ENCODE measurements at regions not wholly inside any gene's neighbourhood (a gene's known extent, or its start where the extent isn't known, plus 50 kb on each side); places are given as distances from the start of the nearest gene placed in this dataset.
"Not testable (repeated sequence)": the region's sequence is repeated elsewhere in the genome, so short reads cannot be mapped to it uniquely, and the experiment has no call there.

DNA sequence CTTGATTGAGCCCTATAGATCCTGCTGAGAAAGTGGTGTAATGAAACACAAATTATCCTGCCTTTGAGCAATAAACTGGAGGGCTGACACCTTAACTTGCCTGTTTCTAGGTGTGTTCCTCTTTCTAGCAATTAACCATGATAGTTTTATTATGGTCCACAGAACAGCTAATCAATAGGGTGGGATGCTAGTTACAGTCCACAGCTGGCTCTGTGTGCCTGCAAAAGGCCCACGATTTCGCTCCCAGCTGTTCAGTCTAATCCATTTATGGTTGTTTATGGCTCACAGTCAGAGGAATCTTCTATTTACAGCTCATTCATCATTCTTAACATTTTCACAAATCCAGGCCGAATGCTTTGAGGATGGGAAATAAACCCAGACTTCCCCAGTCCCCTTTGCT lies 674.9 kb downstream of the SMARCA1 start:
- no peaks in the 10 kb centered on the region for H3K4me1 ChIP-seq (ENCODE audit: low read length)
- no peaks in the 10 kb centered on the region for H3K79me2 ChIP-seq (ENCODE audit: low read length)
- H2AFZ ChIP-seq (ENCODE audit: low read length) = no peak overlapping the region
- H3K9ac ChIP-seq (ENCODE audit: low read length) = no peak overlapping the region
- no peaks in the 10 kb centered on the region for H3K36me3 ChIP-seq (ENCODE audit: insufficient read depth, low read length)
- no peak for DNase-seq
- H3K27ac ChIP-seq (ENCODE audit: low read length) = no peak overlapping the region
- no peak overlapping the region for H3K4me3 ChIP-seq (ENCODE audit: low read length)
- no peaks in the 10 kb centered on the region for H3K9me3 ChIP-seq (ENCODE audit: low read length)
- no peaks in the 10 kb centered on the region for H4K20me1 ChIP-seq (ENCODE audit: insufficient read depth, low read depth, low read length)
- H3K9me2 ChIP-seq (replicated peaks; ENCODE audit: insufficient read depth, low read length) = no peaks in the 10 kb centered on the region
- H3K4me2 ChIP-seq (ENCODE audit: low read depth, low read length, poor library complexity, severe bottlenecking) = no peak overlapping the region
- no peaks in the 10 kb centered on the region for H3K27me3 ChIP-seq (ENCODE audit: low read length)

DNA sequence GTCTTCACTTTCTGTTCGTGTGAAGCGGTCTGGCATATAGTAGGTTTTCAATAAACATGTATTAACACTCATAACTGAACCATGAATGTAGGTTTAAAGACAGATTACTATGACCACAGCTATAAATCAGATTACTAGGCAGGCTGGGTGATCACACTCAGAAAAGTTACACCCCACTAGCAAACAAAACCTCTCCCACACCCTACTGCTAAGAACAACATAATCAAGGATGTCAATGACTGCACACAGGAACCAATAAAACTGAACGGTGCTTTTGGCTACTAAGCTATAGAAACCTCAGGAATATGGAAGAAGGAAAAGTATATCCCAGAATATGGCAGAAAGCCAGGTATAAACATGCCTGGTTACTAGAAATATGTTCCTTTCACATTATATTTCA lies 676.9 kb downstream of the SMARCA1 start:
- Histone ChIP-seq H3K9me2 (replicated peaks; ENCODE audit: insufficient read depth, low read length) (no peaks in the 10 kb centered on the region), H3K4me1 (ENCODE audit: low read length) (no peaks in the 10 kb centered on the region), H4K20me1 (ENCODE audit: insufficient read depth, low read depth, low read length) (no peaks in the 10 kb centered on the region), H3K9me3 (ENCODE audit: low read length) (no peaks in the 10 kb centered on the region), H3K4me3 (ENCODE audit: low read length) (no peak overlapping the region), H3K79me2 (ENCODE audit: low read length) (no peaks in the 10 kb centered on the region), H3K36me3 (ENCODE audit: insufficient read depth, low read length) (no peaks in the 10 kb centered on the region), H3K27me3 (ENCODE audit: low read length) (no peaks in the 10 kb centered on the region), H2AFZ (ENCODE audit: low read length) (no peak overlapping the region), H3K9ac (ENCODE audit: low read length) (no peak overlapping the region), H3K27ac (ENCODE audit: low read length) (no peak overlapping the region), H3K4me2 (ENCODE audit: low read depth, low read length, poor library complexity, severe bottlenecking) (no peak overlapping the region)
- DNase-seq = no peak

DNA sequence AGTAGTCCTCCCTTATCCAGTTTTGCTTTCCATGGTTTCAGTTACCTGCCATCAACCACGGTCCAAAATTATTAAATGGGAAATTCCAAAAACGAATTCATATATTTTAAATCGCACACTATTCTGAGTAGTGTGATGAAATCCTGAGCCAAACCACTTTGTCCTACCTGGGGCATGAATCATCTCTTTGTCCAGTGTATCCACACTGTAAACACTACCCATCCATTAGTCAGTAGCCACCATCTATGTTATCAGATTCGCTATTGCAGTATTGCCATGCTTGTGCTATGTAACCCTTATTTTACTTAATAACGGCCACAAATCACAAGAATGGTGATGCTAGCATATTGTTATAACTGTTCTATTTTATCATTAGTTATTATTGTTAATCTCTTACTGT lies 704.6 kb downstream of the SMARCA1 start:
- no peaks in the 10 kb centered on the region for H3K36me3 ChIP-seq (ENCODE audit: insufficient read depth, low read length)
- H3K4me1 ChIP-seq (ENCODE audit: low read length) = no peaks in the 10 kb centered on the region
- no peak overlapping the region for H3K4me2 ChIP-seq (ENCODE audit: low read depth, low read length, poor library complexity, severe bottlenecking)
- no peak for DNase-seq
- no peak overlapping the region for H2AFZ ChIP-seq (ENCODE audit: low read length)
- 0 out of 2 replicates have a peak, but pooled peaks cover 2% of the 10 kb centered on the region for H3K27me3 ChIP-seq (ENCODE audit: low read length)
- H4K20me1 ChIP-seq (ENCODE audit: insufficient read depth, low read depth, low read length) = no peaks in the 10 kb centered on the region
- H3K4me3 ChIP-seq (ENCODE audit: low read length) = no peak overlapping the region
- H3K9me2 ChIP-seq (replicated peaks; ENCODE audit: insufficient read depth, low read length) = no peaks in the 10 kb centered on the region
- H3K79me2 ChIP-seq (ENCODE audit: low read length) = no peaks in the 10 kb centered on the region
- no peak overlapping the region for H3K9ac ChIP-seq (ENCODE audit: low read length)
- no peaks in the 10 kb centered on the region for H3K9me3 ChIP-seq (ENCODE audit: low read length)
- no peak overlapping the region for H3K27ac ChIP-seq (ENCODE audit: low read length)

DNA sequence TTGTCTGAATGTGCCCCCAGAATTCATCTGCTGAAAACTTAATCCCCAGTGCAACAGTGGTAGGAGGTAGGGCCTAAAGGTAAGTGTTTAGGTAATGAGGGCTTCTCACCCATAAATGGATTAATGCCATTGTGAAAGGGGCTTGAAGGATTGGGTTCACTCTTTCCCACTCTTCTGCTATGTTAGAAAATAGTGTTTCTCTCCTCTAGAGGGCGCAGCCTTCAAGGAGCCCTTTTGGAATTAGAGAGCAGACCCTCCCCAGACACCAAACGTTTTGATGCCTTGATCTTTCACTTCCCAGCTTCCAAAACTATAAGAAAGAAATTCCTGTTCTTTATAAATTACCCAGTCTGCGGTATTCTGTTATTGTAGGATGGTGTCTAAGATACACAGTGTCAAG lies 706.4 kb downstream of the SMARCA1 start:
- H4K20me1 ChIP-seq (ENCODE audit: insufficient read depth, low read depth, low read length) = no peaks in the 10 kb centered on the region
- no peaks in the 10 kb centered on the region for H3K9me2 ChIP-seq (replicated peaks; ENCODE audit: insufficient read depth, low read length)
- H3K36me3 ChIP-seq (ENCODE audit: insufficient read depth, low read length) = no peaks in the 10 kb centered on the region
- H3K9ac ChIP-seq (ENCODE audit: low read length) = no peak overlapping the region
- H3K27ac ChIP-seq (ENCODE audit: low read length) = no peak overlapping the region
- no peak overlapping the region for H3K4me3 ChIP-seq (ENCODE audit: low read length)
- no peaks in the 10 kb centered on the region for H3K4me1 ChIP-seq (ENCODE audit: low read length)
- H3K27me3 ChIP-seq (ENCODE audit: low read length) = 0 out of 2 replicates have a peak, but pooled peaks cover 2% of the 10 kb centered on the region
- no peak overlapping the region for H2AFZ ChIP-seq (ENCODE audit: low read length)
- H3K79me2 ChIP-seq (ENCODE audit: low read length) = no peaks in the 10 kb centered on the region
- no peak overlapping the region for H3K4me2 ChIP-seq (ENCODE audit: low read depth, low read length, poor library complexity, severe bottlenecking)
- no peaks in the 10 kb centered on the region for H3K9me3 ChIP-seq (ENCODE audit: low read length)
- DNase-seq = peak; percentile 70

DNA sequence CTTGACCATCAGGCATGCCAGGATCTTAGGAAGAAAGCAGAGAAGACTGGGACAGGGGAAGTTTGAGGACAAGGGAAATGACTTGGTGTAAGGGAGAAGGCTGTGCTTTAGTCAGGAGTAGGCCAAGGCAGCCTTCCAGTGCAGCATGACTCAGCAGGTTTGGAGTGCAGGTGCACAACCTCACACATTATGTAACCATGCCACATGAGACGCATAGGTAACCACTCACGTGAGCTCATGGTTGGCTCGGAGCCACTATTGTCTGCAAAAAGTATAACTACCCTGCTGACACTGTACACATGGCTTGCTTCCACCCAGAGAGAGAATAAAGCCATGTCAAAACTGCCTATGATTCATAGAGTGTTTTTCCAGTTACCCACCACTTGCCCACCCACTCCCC lies 715.9 kb downstream of the SMARCA1 start:
- Histone ChIP-seq H3K4me1 (ENCODE audit: low read length) (no peaks in the 10 kb centered on the region), H3K79me2 (ENCODE audit: low read length) (no peaks in the 10 kb centered on the region), H3K9ac (ENCODE audit: low read length) (no peak overlapping the region), H3K4me3 (ENCODE audit: low read length) (no peak overlapping the region), H3K36me3 (ENCODE audit: insufficient read depth, low read length) (no peaks in the 10 kb centered on the region), H3K27ac (ENCODE audit: low read length) (no peak overlapping the region), H3K9me3 (ENCODE audit: low read length) (peaks cover 10% of the 10 kb centered on the region), H4K20me1 (ENCODE audit: insufficient read depth, low read depth, low read length) (no peaks in the 10 kb centered on the region), H3K27me3 (ENCODE audit: low read length) (no peaks in the 10 kb centered on the region), H3K4me2 (ENCODE audit: low read depth, low read length, poor library complexity, severe bottlenecking) (no peak overlapping the region), H3K9me2 (replicated peaks; ENCODE audit: insufficient read depth, low read length) (no peaks in the 10 kb centered on the region), H2AFZ (ENCODE audit: low read length) (no peak overlapping the region)
- peak; percentile 49 for DNase-seq

DNA sequence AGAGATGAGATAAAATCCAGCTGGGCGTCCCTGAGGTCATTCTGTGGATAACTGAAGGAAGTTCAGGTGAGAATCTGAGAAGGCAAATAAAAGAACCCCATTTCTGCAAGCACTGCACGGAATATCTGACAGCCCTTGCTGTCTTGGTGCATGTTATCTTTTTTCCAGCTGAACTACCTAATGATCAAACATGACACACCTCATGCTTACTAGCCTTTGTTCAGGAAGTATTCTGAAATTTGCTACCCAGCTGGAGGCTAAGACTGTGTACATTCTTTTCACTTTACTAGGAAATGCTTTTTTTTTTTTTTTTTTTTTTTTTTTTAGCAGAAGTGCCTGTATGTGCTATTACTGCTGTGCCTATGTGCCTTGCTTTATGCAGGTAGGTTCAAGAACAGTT lies 718.1 kb downstream of the SMARCA1 start:
- H3K36me3 ChIP-seq (ENCODE audit: insufficient read depth, low read length) = no peaks in the 10 kb centered on the region
- H3K27me3 ChIP-seq (ENCODE audit: low read length) = no peaks in the 10 kb centered on the region
- H3K9me2 ChIP-seq (replicated peaks; ENCODE audit: insufficient read depth, low read length) = no peaks in the 10 kb centered on the region
- no peaks in the 10 kb centered on the region for H3K79me2 ChIP-seq (ENCODE audit: low read length)
- H3K9me3 ChIP-seq (ENCODE audit: low read length) = peaks cover 10% of the 10 kb centered on the region
- no peak overlapping the region for H3K4me3 ChIP-seq (ENCODE audit: low read length)
- no peak overlapping the region for H2AFZ ChIP-seq (ENCODE audit: low read length)
- H3K4me2 ChIP-seq (ENCODE audit: low read depth, low read length, poor library complexity, severe bottlenecking) = no peak overlapping the region
- no peak for DNase-seq
- no peak overlapping the region for H3K27ac ChIP-seq (ENCODE audit: low read length)
- H3K4me1 ChIP-seq (ENCODE audit: low read length) = no peaks in the 10 kb centered on the region
- no peaks in the 10 kb centered on the region for H4K20me1 ChIP-seq (ENCODE audit: insufficient read depth, low read depth, low read length)
- H3K9ac ChIP-seq (ENCODE audit: low read length) = no peak overlapping the region

DNA sequence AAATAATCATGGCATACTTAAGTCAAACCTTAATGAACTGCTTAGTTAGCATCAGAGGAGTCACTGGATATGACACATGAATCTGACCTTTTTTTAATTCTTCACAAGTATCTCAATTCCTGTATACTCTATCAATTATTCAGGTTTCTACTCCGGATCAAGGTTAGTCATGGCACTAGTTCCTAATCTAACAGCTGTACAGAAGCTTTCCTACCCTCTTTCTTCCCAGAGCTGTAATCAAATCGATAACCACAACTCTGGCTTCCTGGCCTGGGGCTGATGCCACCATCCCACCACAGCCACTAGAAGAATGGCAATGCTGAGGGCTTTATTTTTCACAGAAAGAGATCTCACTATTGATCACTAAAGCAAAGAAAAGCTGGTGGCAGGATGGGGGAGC lies 718.5 kb downstream of the SMARCA1 start:
- H3K4me1 ChIP-seq (ENCODE audit: low read length) = no peaks in the 10 kb centered on the region
- no peaks in the 10 kb centered on the region for H3K9me2 ChIP-seq (replicated peaks; ENCODE audit: insufficient read depth, low read length)
- H3K9me3 ChIP-seq (ENCODE audit: low read length) = peaks cover 10% of the 10 kb centered on the region
- no peak for DNase-seq
- H3K9ac ChIP-seq (ENCODE audit: low read length) = no peak overlapping the region
- H2AFZ ChIP-seq (ENCODE audit: low read length) = no peak overlapping the region
- H3K36me3 ChIP-seq (ENCODE audit: insufficient read depth, low read length) = no peaks in the 10 kb centered on the region
- no peaks in the 10 kb centered on the region for H4K20me1 ChIP-seq (ENCODE audit: insufficient read depth, low read depth, low read length)
- no peak overlapping the region for H3K4me3 ChIP-seq (ENCODE audit: low read length)
- no peaks in the 10 kb centered on the region for H3K79me2 ChIP-seq (ENCODE audit: low read length)
- H3K27ac ChIP-seq (ENCODE audit: low read length) = no peak overlapping the region
- no peak overlapping the region for H3K4me2 ChIP-seq (ENCODE audit: low read depth, low read length, poor library complexity, severe bottlenecking)
- H3K27me3 ChIP-seq (ENCODE audit: low read length) = no peaks in the 10 kb centered on the region

DNA sequence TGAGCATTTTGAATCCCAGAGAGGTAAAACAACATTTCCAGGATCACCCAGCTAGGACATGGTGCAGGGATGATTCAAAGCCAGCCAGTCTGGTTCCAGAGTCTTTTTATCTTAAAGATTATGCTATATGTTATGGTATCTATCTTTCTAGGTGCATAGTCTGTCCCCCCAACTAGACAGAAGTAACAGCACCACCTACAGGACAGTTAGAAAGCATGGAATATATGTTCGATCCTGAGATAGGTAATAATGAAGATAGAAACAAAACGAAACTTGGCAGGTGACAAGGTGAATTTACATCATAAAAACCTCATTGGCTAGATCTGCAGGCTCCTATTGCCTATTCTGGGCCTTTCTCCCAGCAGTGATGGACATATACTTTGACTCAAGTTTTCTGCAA lies 723.2 kb downstream of the SMARCA1 start:
- no peaks in the 10 kb centered on the region for H3K9me2 ChIP-seq (replicated peaks; ENCODE audit: insufficient read depth, low read length)

DNA sequence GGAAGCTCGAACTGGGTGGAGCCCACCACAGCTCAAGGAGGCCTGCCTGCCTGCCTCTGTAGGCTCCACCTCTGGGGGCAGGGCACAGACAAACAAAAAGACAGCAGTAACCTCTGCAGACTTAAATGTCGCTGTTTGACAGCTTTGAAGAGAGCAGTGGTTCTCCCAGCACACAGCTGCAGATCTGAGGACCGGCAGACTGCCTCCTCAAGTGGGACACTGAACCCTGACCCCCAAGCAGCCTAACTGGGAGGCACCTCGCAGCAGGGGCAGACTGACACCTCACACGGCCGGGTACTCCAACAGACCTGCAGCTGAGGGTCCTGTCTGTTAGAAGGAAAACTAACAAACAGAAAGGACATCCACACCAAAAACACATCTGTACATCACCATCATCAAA lies 730.9 kb upstream of the ACTRT1 start:
- H3K4me2 ChIP-seq (ENCODE audit: low read depth, low read length, poor library complexity, severe bottlenecking); H3K9ac ChIP-seq (ENCODE audit: low read length); H3K27me3 ChIP-seq (ENCODE audit: low read length); H2AFZ ChIP-seq (ENCODE audit: low read length); H3K9me3 ChIP-seq (ENCODE audit: low read length); H3K27ac ChIP-seq (ENCODE audit: low read length); H3K4me1 ChIP-seq (ENCODE audit: low read length); H3K9me2 ChIP-seq (replicated peaks; ENCODE audit: insufficient read depth, low read length); H4K20me1 ChIP-seq (ENCODE audit: insufficient read depth, low read depth, low read length); H3K36me3 ChIP-seq (ENCODE audit: insufficient read depth, low read length); H3K4me3 ChIP-seq (ENCODE audit: low read length); DNase-seq; H3K79me2 ChIP-seq (ENCODE audit: low read length): not testable (repeated sequence)

More for the DNA sequence above, 723.2 kb downstream of the SMARCA1 start:
- Histone ChIP-seq H3K4me3 (ENCODE audit: low read length) (no peak overlapping the region), H3K36me3 (ENCODE audit: insufficient read depth, low read length) (no peaks in the 10 kb centered on the region), H3K4me2 (ENCODE audit: low read depth, low read length, poor library complexity, severe bottlenecking) (no peak overlapping the region), H3K79me2 (ENCODE audit: low read length) (no peaks in the 10 kb centered on the region), H3K27me3 (ENCODE audit: low read length) (no peaks in the 10 kb centered on the region), H2AFZ (ENCODE audit: low read length) (no peak overlapping the region), H3K27ac (ENCODE audit: low read length) (no peak overlapping the region), H3K9me3 (ENCODE audit: low read length) (no peaks in the 10 kb centered on the region), H4K20me1 (ENCODE audit: insufficient read depth, low read depth, low read length) (no peaks in the 10 kb centered on the region), H3K4me1 (ENCODE audit: low read length) (no peaks in the 10 kb centered on the region), H3K9ac (ENCODE audit: low read length) (no peak overlapping the region)
- peak; percentile 65 for DNase-seq

Data from Karpas-422 (cell line).